Activated naive CD4-positive, alpha-beta T cell treated with anti-CD3 and anti-CD28 coated beads, Interleukin-2, amount 50 U/mL, for 72 hours (primary cell): ENCODE measurements at regions not wholly inside any gene's neighbourhood (a gene's known extent, or its start where the extent isn't known, plus 50 kb on each side); places are given as distances from the start of the nearest gene placed in this dataset.
"Not testable (repeated sequence)": the region's sequence is repeated elsewhere in the genome, so short reads cannot be mapped to it uniquely, and the experiment has no call there.

ENCODE experiments used
- ATAC-seq, 2 donors: fragments of 150-1000 bp; cut with Tn5 transposase; 2 replicates each; pipeline ENCODE4 v1.10.0; 2021; ENCODE audit warnings: mild to moderate bottlenecking in 2 of 2, moderate library complexity in 2 of 2
- DNase-seq, 2 donors: peaks; one replicate each; pipeline ENCODE4 v3.0.0; 2021 to 2022; ENCODE audit warnings: low spot score in 2 of 2
- H3K27ac Mint-ChIP-seq, 2 donors: one replicate each; pipeline ENCODE4 v1.8.0; 2022; ENCODE audit warnings: mild to moderate bottlenecking in 2 of 2, mixed read lengths in 2 of 2
- H3K36me3 Mint-ChIP-seq, 2 donors: one replicate each; pipeline ENCODE4 v1.8.0; 2022; ENCODE audit warnings: mixed read lengths in 2 of 2
- H3K9me3 Mint-ChIP-seq, 2 donors: one replicate each; pipeline ENCODE4 v1.8.0; 2022; ENCODE audit warnings: mixed read lengths in 2 of 2

GRCh38 chr12:9319842-9320173, 111.6 kb upstream of the PZP start:
- DNase-seq (no peak), ATAC-seq (no peak)
- peak overlapping the region in 1 of 2 donors; percentile 37 for H3K27ac Mint-ChIP-seq
- no peaks in the 10 kb centered on the region for H3K9me3 Mint-ChIP-seq
- no peaks in the 10 kb centered on the region for H3K36me3 Mint-ChIP-seq

- H3K36me3 Mint-ChIP-seq, result no peaks in the 10 kb centered on the region
- H3K27ac Mint-ChIP-seq, result peak overlapping the region in 1 of 2 donors; percentile 37
- ATAC-seq (no peak), DNase-seq (no peak)
- no peaks in the 10 kb centered on the region for H3K9me3 Mint-ChIP-seq
Measured at GRCh38 chr12:9319044-9319841, 111.0 kb upstream of the PZP start.

GRCh38 chr12:9313479-9313878, 105.3 kb upstream of the PZP start:
- ATAC-seq, H3K36me3 Mint-ChIP-seq, H3K9me3 Mint-ChIP-seq, DNase-seq, H3K27ac Mint-ChIP-seq: not testable (repeated sequence)

- not testable (repeated sequence) for H3K36me3 Mint-ChIP-seq, H3K27ac Mint-ChIP-seq, ATAC-seq, H3K9me3 Mint-ChIP-seq, DNase-seq
Measured at GRCh38 chr12:9312406-9313392, 104.5 kb upstream of the PZP start.

DNA sequence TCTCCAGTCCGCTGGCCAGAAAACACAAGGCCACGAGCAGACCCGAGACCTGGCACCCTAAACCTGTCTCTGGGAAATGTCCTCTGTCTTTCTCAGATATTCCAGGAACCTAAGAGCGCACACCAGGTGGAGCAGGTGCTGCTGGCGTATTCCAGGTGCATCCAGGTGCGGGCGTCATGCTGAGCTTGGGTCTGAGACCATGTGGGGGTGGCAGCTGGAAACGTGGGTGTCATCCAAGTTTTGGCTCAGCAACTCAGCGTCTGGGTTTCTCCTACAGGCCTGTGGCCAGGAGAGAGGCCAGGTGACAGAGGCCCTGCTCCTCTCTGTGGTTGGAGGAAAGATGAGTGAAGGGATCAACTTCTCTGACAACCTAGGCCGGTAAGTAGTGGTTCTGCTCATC, 103.3 kb upstream of the PZP start:
- not testable (repeated sequence) for H3K27ac Mint-ChIP-seq, H3K36me3 Mint-ChIP-seq, ATAC-seq, H3K9me3 Mint-ChIP-seq, DNase-seq

GRCh38 chr12:9310645-9311044, 102.5 kb upstream of the PZP start:
- H3K9me3 Mint-ChIP-seq, H3K36me3 Mint-ChIP-seq, H3K27ac Mint-ChIP-seq, ATAC-seq, DNase-seq: not testable (repeated sequence)

DNA sequence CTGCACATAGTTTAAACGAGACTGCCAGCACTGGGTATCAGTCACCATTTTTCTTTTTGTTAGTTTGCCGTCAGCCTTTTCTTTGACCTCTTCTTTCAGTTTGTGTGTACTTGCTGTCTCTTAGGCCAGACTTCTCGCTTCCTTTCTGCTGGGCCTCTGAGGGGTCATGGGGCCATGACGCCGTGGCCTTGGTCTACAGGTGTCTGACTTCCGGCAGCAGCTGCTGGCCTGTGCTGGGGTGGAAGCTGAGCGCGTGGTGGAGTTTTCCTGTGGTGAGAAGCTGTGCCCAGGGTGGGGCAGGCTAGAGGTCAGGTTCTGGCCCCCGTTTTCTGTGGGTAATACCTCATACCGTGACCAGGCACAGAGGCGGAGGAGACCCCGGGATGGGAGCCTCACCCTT, 101.6 kb upstream of the PZP start:
- H3K36me3 Mint-ChIP-seq, ATAC-seq, DNase-seq: not testable (repeated sequence)

GRCh38 chr12:9308745-9309144, 100.5 kb upstream of the PZP start:
- not testable (repeated sequence) for H3K27ac Mint-ChIP-seq, DNase-seq, H3K9me3 Mint-ChIP-seq, ATAC-seq
- peaks cover 0 to 13% of the 10 kb centered on the region in 2 donors for H3K36me3 Mint-ChIP-seq

More for the DNA sequence above, 101.6 kb upstream of the PZP start:
- not testable (repeated sequence) for H3K9me3 Mint-ChIP-seq, H3K27ac Mint-ChIP-seq

GRCh38 chr12:9308163-9308562, 100.0 kb upstream of the PZP start:
- not testable (repeated sequence) for H3K9me3 Mint-ChIP-seq, H3K27ac Mint-ChIP-seq, ATAC-seq, DNase-seq
- H3K36me3 Mint-ChIP-seq, result peaks cover 0 to 13% of the 10 kb centered on the region in 2 donors

DNA sequence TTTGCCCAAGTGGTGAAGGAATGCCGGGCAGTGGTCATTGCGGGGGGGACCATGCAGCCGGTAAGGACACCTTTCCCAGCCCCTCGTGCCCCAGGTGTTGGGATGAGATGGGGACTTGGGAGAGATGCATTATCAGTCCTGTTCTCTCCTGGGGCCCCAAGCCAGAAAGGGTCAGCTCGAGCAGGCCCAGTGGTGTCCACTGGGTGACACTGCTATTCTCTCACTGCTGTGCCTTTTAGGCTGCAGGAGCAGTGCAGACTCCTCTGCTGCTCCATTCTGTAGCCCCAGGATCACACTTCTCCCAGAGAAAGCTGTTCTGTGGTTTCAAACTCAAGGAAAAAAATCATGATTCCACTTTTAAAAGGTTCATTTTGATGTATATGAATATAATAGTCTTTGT, 99.1 kb upstream of the PZP start:
- not testable (repeated sequence) for ATAC-seq, H3K9me3 Mint-ChIP-seq, DNase-seq, H3K27ac Mint-ChIP-seq
- H3K36me3 Mint-ChIP-seq, result peaks cover 0 to 13% of the 10 kb centered on the region in 2 donors

DNA sequence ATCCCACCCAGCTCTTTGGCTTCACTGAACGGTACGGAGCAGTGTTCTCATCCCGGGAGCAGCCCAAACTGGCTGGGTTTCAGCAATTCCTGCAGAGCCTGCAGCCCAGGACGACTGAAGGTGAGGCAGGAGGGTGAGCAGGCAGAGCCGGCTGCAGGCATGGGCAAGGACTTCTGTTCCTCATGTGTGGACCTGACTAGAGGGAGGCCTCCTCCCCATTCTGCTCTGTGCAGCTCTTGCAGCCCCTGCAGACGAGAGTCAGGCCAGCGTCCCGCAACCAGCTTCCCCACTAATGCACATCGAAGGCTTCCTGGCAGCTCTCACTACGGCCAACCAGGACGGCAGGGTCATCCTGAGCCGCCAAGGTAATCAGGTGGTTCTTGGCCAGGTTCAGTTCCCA, 97.8 kb upstream of the PZP start:
- ATAC-seq, DNase-seq, H3K27ac Mint-ChIP-seq, H3K9me3 Mint-ChIP-seq: not testable (repeated sequence)
- H3K36me3 Mint-ChIP-seq, result peaks cover 0 to 13% of the 10 kb centered on the region in 2 donors

- H3K27ac Mint-ChIP-seq, ATAC-seq, DNase-seq, H3K9me3 Mint-ChIP-seq: not testable (repeated sequence)
- peaks cover 0 to 13% of the 10 kb centered on the region in 2 donors for H3K36me3 Mint-ChIP-seq
Measured at GRCh38 chr12:9304540-9304939, 96.3 kb upstream of the PZP start.

GRCh38 chr12:9295872-9296271, 87.7 kb upstream of the PZP start:
- peak in 1 of 2 donors; percentile 32 for ATAC-seq
- H3K9me3 Mint-ChIP-seq, H3K27ac Mint-ChIP-seq, DNase-seq, H3K36me3 Mint-ChIP-seq: not testable (repeated sequence)

DNA sequence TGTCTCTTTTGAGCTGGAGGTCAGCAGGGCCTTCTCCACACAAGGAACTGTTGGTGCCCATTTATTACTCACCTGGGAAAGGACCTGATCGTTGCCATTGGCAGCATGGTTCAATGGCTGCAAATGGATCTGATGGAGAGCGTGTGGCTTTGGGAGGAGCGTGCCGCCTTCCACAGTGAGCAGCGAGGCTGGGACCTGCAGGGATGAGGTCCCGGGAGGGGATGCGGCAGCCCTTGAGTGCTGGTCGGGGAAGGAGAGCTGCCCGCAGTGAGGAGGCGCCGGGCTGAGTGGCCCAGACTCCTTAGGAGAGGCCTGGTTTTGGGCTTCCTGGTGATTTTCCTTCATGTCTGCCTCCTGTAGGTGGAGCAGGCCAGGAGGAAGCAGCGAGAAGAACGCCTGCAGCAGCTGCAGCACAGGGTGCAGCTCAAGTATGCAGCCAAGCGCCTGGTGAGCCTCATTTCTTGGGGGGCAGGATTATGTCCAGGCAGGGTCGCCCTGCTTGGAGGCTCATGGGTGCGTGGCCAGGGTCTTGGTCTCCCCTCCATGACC, 86.0 kb upstream of the PZP start:
- not testable (repeated sequence) for H3K9me3 Mint-ChIP-seq, H3K36me3 Mint-ChIP-seq, H3K27ac Mint-ChIP-seq, ATAC-seq, DNase-seq

DNA sequence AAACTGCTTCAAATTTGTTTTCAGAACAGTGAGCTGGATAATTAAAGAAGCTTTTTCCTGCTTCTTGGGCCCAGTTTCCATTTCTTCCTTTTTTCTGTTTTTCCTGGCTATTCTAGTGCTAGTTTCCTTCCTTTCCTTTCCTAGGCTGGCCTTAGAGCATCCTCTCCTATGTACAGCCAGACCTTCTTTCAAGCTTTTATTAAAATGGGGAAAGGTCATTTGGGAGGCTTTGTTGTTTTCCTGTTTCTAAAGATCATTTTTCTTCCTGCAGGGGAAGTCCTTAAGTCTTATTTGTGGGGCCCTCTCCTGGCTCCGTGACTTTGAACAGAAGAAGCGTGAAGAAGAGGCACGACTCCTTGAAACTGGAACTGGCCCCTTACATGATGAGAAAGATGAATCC, 85.2 kb upstream of the PZP start:
- not testable (repeated sequence) for H3K36me3 Mint-ChIP-seq, H3K9me3 Mint-ChIP-seq, H3K27ac Mint-ChIP-seq, ATAC-seq, DNase-seq

- not testable (repeated sequence) for H3K36me3 Mint-ChIP-seq, ATAC-seq, DNase-seq, H3K9me3 Mint-ChIP-seq, H3K27ac Mint-ChIP-seq
Measured at GRCh38 chr12:9289984-9290383, 81.8 kb upstream of the PZP start.

DNA sequence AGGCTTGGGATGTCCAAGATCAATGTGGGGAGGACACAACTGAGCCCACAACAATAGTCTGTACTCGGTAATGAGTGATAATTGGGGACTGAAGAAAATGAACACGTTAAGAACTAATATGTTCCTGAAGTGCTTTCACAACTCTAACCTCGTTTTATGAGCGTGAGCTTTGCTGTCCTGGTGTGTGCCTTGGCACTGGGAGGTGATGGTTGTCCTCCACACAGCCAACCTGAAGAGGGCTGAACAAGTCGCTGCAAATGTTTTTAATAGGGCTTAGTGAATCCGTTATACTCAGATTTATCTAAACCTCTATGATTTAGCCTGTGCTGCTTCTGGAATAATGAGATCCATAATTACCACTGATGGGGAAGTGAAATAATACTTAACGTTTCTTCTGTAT, 76.5 kb upstream of the PZP start:
- not testable (repeated sequence) for ATAC-seq, H3K27ac Mint-ChIP-seq, H3K9me3 Mint-ChIP-seq, H3K36me3 Mint-ChIP-seq, DNase-seq
